IPS-18a (cell line): ENCODE measurements at regions not wholly inside any gene's neighbourhood (a gene's known extent, or its start where the extent isn't known, plus 50 kb on each side); places are given as distances from the start of the nearest gene placed in this dataset.

ENCODE experiments used
- H3K27ac ChIP-seq: one replicate; pipeline ENCODE4 v1.5.1; 2013; ENCODE audit warnings: low read length
- H3K27me3 ChIP-seq: one replicate; pipeline ENCODE4 v1.6.1; 2013; ENCODE audit warnings: mild to moderate bottlenecking, low read length; ENCODE audit not compliant: control insufficient read depth, insufficient read depth
- H3K36me3 ChIP-seq: one replicate; pipeline ENCODE4 v1.6.1; 2013; ENCODE audit warnings: low read depth, low read length; ENCODE audit not compliant: control insufficient read depth
- H3K4me1 ChIP-seq: one replicate; pipeline ENCODE4 v1.6.1; 2013; ENCODE audit warnings: low read depth, low read length; ENCODE audit not compliant: control insufficient read depth
- H3K4me3 ChIP-seq: one replicate; pipeline ENCODE4 v1.5.1; 2013; ENCODE audit warnings: low read length
- H3K9ac ChIP-seq: one replicate; pipeline ENCODE4 v1.6.1; 2013; ENCODE audit warnings: mild to moderate bottlenecking, low read length, moderate library complexity
- H3K9me3 ChIP-seq: one replicate; pipeline ENCODE4 v1.6.1; 2013; ENCODE audit warnings: low read depth, low read length; ENCODE audit not compliant: control insufficient read depth

GRCh38 chr1:55490547-55490946, 275.4 kb upstream of the USP24 start:
- H3K27ac ChIP-seq = no peak overlapping the region
- H3K36me3 ChIP-seq = no peaks in the 10 kb centered on the region
- no peaks in the 10 kb centered on the region for H3K4me1 ChIP-seq
- H3K9me3 ChIP-seq = no peaks in the 10 kb centered on the region
- no peak overlapping the region for H3K4me3 ChIP-seq
- no peak overlapping the region for H3K9ac ChIP-seq
- no peaks in the 10 kb centered on the region for H3K27me3 ChIP-seq

- H3K9me3 ChIP-seq = no peaks in the 10 kb centered on the region
- H3K27ac ChIP-seq = no peak overlapping the region
Observed at GRCh38 chr1:55484173-55484572, 269.0 kb upstream of the USP24 start.

GRCh38 chr1:55483523-55483922, 268.4 kb upstream of the USP24 start:
- no peak overlapping the region for H3K4me3 ChIP-seq
- H3K4me1 ChIP-seq = no peaks in the 10 kb centered on the region
- no peak overlapping the region for H3K9ac ChIP-seq
- no peak overlapping the region for H3K27ac ChIP-seq
- H3K27me3 ChIP-seq = no peaks in the 10 kb centered on the region
- no peaks in the 10 kb centered on the region for H3K9me3 ChIP-seq
- no peaks in the 10 kb centered on the region for H3K36me3 ChIP-seq

More at GRCh38 chr1:55484173-55484572, 269.0 kb upstream of the USP24 start:
- Histone ChIP-seq H3K36me3 (no peaks in the 10 kb centered on the region), H3K4me1 (no peaks in the 10 kb centered on the region), H3K4me3 (no peak overlapping the region), H3K27me3 (no peaks in the 10 kb centered on the region), H3K9ac (no peak overlapping the region)

DNA sequence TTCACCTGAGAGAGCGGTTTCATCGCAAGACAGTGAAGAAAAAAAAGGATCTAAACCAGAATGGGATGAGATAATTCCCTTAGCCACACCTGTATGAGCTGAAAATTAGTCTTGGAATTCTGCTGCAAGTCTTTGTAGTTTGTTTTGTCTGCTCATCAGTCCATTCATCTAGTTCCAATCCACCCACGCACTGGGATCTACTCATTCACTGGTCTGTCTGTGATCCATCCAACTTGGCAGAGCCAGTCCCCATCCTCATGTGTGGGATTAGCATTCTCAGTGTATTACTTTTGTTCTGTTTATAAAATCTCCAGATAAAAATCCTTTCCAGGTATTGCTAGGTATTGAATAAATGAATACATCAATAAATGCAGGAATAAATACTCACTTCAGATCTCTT, 266.5 kb upstream of the USP24 start:
- Histone ChIP-seq H3K9ac (no peak overlapping the region), H3K4me3 (no peak overlapping the region), H3K36me3 (no peaks in the 10 kb centered on the region), H3K9me3 (no peaks in the 10 kb centered on the region), H3K27me3 (no peaks in the 10 kb centered on the region), H3K27ac (no peak overlapping the region), H3K4me1 (no peaks in the 10 kb centered on the region)

- no peak overlapping the region for H3K27ac ChIP-seq
- no peak overlapping the region for H3K9ac ChIP-seq
- no peaks in the 10 kb centered on the region for H3K27me3 ChIP-seq
- H3K36me3 ChIP-seq = no peaks in the 10 kb centered on the region
- no peak overlapping the region for H3K4me3 ChIP-seq
- no peaks in the 10 kb centered on the region for H3K9me3 ChIP-seq
- no peaks in the 10 kb centered on the region for H3K4me1 ChIP-seq
Observed at GRCh38 chr1:55480029-55480795, 265.0 kb upstream of the USP24 start.

DNA sequence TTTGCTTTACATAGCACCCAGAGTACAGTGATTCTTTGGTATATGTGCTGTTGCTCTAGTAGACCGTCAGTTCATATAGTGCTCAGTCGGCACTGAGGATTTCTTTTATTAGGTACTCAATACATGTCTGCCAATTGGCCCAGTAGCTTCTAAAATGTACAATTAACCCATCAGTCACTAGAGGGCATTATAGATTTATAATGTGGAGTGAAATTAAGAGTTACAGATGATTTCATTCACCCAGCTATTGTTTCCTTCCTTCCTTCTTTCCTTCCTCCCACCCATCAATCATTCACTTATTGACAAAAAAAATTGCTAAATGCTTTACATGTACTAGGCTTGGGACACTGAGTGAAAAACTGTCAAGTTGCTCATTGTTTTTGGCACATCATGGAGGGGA, 263.6 kb upstream of the USP24 start:
- Histone ChIP-seq H3K36me3 (no peaks in the 10 kb centered on the region), H3K4me1 (no peaks in the 10 kb centered on the region), H3K9me3 (no peaks in the 10 kb centered on the region), H3K27me3 (no peaks in the 10 kb centered on the region), H3K9ac (no peak overlapping the region), H3K27ac (no peak overlapping the region), H3K4me3 (no peak overlapping the region)

DNA sequence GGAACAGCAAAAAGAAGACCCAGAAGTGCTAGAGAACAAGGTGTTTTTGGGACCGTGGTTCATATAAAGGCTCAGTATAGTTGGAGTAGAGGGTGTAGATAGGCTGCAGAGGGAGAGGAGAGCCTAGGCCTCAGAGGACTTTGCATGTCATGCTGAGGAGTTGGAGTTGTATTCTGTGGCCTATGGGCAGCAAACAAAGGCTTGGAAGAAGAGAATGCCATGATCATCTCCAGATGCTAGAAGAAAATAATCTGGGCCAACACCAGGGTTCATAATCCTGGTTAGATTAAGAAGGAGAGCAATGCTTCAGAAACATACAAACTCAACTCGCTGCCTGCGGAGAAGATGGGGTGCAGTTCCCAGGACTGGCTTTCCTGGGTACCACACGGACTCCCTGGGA, 262.8 kb upstream of the USP24 start:
- H3K27me3 ChIP-seq = no peaks in the 10 kb centered on the region
- H3K9me3 ChIP-seq = no peaks in the 10 kb centered on the region
- H3K4me3 ChIP-seq = no peak overlapping the region
- no peak overlapping the region for H3K27ac ChIP-seq
- no peaks in the 10 kb centered on the region for H3K36me3 ChIP-seq
- no peaks in the 10 kb centered on the region for H3K4me1 ChIP-seq
- H3K9ac ChIP-seq = no peak overlapping the region

DNA sequence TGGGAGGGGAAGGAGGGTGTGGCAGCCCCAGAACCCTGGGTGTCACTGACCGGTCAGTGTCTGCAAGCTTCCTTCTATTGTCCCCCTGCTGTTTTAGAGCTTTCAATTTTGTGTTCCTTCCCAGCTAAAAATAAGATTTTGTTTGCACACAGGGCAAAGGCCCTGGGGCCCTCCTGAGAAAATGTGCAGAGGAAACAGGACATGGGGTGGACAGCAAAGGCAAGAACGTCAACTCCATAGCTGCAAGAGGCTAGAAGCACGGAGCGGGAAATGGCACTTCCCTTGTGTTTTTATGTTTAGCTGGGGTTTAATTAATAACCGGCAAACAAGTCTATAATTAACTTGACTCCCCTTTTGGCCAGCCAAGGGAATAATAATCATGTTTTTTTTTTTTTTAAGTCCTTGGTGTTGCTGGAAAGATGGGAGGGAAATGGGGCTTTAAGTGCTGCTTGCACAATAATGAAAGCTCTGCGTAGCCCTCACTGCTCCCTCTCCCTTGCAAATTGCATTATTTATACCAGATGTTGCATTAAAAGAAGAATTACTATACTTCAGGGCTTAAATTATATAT, 261.4 kb upstream of the USP24 start:
- Histone ChIP-seq H3K36me3 (no peaks in the 10 kb centered on the region), H3K27ac (no peak overlapping the region), H3K4me3 (no peak overlapping the region), H3K4me1 (no peaks in the 10 kb centered on the region), H3K9me3 (no peaks in the 10 kb centered on the region), H3K27me3 (no peaks in the 10 kb centered on the region), H3K9ac (no peak overlapping the region)

DNA sequence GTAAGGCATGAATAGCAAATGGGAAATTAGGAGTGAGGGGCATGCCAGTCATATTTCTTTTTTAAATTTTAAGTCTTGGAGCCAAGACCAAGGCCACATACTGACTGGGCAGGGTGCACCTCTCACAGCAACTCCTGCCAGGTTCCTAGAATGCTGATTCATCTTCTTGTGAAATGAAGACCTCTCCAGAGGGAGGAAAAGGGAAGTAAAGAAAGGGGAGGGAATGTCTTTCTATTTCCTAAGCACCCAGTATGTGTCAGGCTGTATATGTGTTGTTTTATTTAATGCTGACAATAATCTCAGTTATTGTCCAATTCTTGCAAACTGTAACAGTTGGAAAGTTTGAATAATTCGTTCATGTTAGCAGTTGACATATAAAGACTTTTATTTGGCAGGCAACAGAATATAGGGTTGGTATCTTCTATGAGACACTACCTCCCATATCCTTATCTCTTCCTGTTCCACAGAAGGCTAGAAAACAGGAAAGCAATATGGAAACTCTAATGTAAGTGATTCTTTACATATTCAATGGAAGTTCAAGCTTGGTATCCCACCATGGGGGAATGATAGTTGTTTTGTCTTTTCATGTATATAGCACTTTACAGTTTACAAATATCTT, 259.1 kb upstream of the USP24 start:
- Histone ChIP-seq H3K4me1 (no peaks in the 10 kb centered on the region), H3K27me3 (no peaks in the 10 kb centered on the region), H3K27ac (no peak overlapping the region), H3K9me3 (no peaks in the 10 kb centered on the region), H3K4me3 (no peak overlapping the region), H3K9ac (no peak overlapping the region), H3K36me3 (no peaks in the 10 kb centered on the region)

- no peak overlapping the region for H3K27ac ChIP-seq
Observed at GRCh38 chr1:55473661-55474060, 258.5 kb upstream of the USP24 start.

DNA sequence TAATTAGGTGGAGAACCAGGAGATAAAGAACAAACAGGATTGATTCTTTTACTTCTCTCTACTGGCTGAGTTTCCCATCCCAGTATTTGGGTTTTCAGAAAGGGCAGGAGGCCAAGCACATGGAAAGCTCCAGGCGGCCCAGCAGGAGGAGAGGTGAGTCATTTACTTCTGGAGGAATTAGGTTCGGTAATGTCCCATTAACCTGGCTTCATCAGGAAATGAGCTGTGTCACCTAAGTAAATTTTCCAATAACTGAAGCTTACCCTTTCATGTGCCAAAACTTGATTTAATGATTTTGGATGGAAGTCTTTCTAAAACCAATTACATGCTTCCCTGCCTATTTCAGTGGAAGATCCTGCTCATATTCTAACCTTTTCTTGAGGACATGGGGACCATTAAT, 257.6 kb upstream of the USP24 start:
- no peak overlapping the region for H3K4me3 ChIP-seq
- H3K27me3 ChIP-seq = no peaks in the 10 kb centered on the region
- no peaks in the 10 kb centered on the region for H3K36me3 ChIP-seq
- no peak overlapping the region for H3K27ac ChIP-seq
- no peaks in the 10 kb centered on the region for H3K9me3 ChIP-seq
- H3K4me1 ChIP-seq = no peaks in the 10 kb centered on the region
- no peak overlapping the region for H3K9ac ChIP-seq

More at GRCh38 chr1:55473661-55474060, 258.5 kb upstream of the USP24 start:
- H3K4me1 ChIP-seq = no peaks in the 10 kb centered on the region
- H3K27me3 ChIP-seq = no peaks in the 10 kb centered on the region
- no peak overlapping the region for H3K9ac ChIP-seq
- no peaks in the 10 kb centered on the region for H3K9me3 ChIP-seq
- H3K4me3 ChIP-seq = no peak overlapping the region
- no peaks in the 10 kb centered on the region for H3K36me3 ChIP-seq

GRCh38 chr1:55472115-55472514, 257.0 kb upstream of the USP24 start:
- Histone ChIP-seq H3K27me3 (no peaks in the 10 kb centered on the region), H3K9me3 (no peaks in the 10 kb centered on the region), H3K9ac (no peak overlapping the region), H3K4me3 (no peak overlapping the region), H3K27ac (no peak overlapping the region), H3K36me3 (no peaks in the 10 kb centered on the region), H3K4me1 (no peaks in the 10 kb centered on the region)
